GM10248 (cell line): ENCODE measurements at regions not wholly inside any gene's neighbourhood (a gene's known extent, or its start where the extent isn't known, plus 50 kb on each side); places are given as distances from the start of the nearest gene placed in this dataset.

ENCODE experiments used
- CTCF ChIA-PET: fragments of 300-600 bp; sonication (Branson Sonifier 250); formaldehyde crosslinking; extraction: SDS; loops from one replicate; lab custom pipeline; 2021; ENCODE audit warnings: antibody characterized with exemption; lab: Yijun Ruan, JAX
- POLR2A ChIA-PET: fragments of 350-650 bp; sonication (Branson Sonifier 250); formaldehyde crosslinking; extraction: SDS; loops from one replicate; lab custom pipeline; 2020; ENCODE audit warnings: antibody characterized with exemption; lab: Yijun Ruan, JAX
- DNase-seq: peaks from one replicate; pipeline ENCODE4 v3.0.0; 2012; ENCODE audit errors: extremely low spot score
- CTCF ChIP-seq: IDR thresholded peaks from 2 replicates; pipeline ENCODE4 v1.5.1; 2012; ENCODE audit warnings: mild to moderate bottlenecking, low read depth; ENCODE audit errors: extremely low read depth, missing control alignments, control extremely low read depth

- CTCF ChIA-PET, result interaction anchor here (1.1 to 4.4 kb wide), 4 partner anchors 8 to 203 kb away, joined by 4 to 63 read pairs (median 40); no protein-coding TSS in a partner anchor
- no peak for TF ChIP-seq CTCF
- no peak for DNase-seq
- POLR2A ChIA-PET, result no interaction called here
Observed at GRCh38 chr1:67563684-67564083, 121.3 kb upstream of the GADD45A start.

GRCh38 chr1:67564193-67564592 is 120.8 kb upstream of the GADD45A start:
- CTCF ChIA-PET, result interaction anchor here (0.6 to 1.2 kb wide), 3 partner anchors 36 to 203 kb away, joined by 3 to 4 read pairs (median 4); no protein-coding TSS in a partner anchor
- POLR2A ChIA-PET, result no interaction called here
- TF ChIP-seq CTCF, result no peak
- no peak for DNase-seq

- POLR2A ChIA-PET, result no interaction called here
- no peak for TF ChIP-seq CTCF
- DNase-seq, result no peak
- CTCF ChIA-PET, result interaction anchor here (0.7 to 1.7 kb wide), 4 partner anchors 8 to 200 kb away, joined by 3 to 6 read pairs (median 3); no protein-coding TSS in a partner anchor
Observed at GRCh38 chr1:67566803-67567377, 118.1 kb upstream of the GADD45A start.

GRCh38 chr1:67570486-67571143 is 114.4 kb upstream of the GADD45A start:
- no peak for TF ChIP-seq CTCF
- ChIA-PET POLR2A (interaction anchor here (1.4 kb wide), 1 partner anchor 116 kb away, joined by 3 read pairs; no protein-coding TSS in a partner anchor), CTCF (interaction anchor here (0.8 to 6.5 kb wide), 10 partner anchors 9 to 195 kb away, joined by 3 to 63 read pairs (median 4); no protein-coding TSS in a partner anchor)
- DNase-seq, result no peak

GRCh38 chr1:67571406-67571805 is 113.6 kb upstream of the GADD45A start:
- ChIA-PET POLR2A (interaction anchor here (1.4 kb wide), 1 partner anchor 115 kb away, joined by 3 read pairs; no protein-coding TSS in a partner anchor), CTCF (interaction anchor here (0.7 to 6.5 kb wide), 10 partner anchors 9 to 194 kb away, joined by 3 to 63 read pairs (median 4); no protein-coding TSS in a partner anchor)
- no peak for TF ChIP-seq CTCF
- no peak for DNase-seq

GRCh38 chr1:67571901-67572593 is 113.0 kb upstream of the GADD45A start:
- ChIA-PET CTCF (interaction anchor here (0.7 to 6.5 kb wide), 12 partner anchors 8 to 193 kb away, joined by 3 to 63 read pairs (median 4); no protein-coding TSS in a partner anchor), POLR2A (no interaction called here)
- TF ChIP-seq CTCF, result no peak
- DNase-seq, result no peak
